Rectal smooth muscle tissue (tissue), 1 donor: ENCODE measurements at regions not wholly inside any gene's neighbourhood (a gene's known extent, or its start where the extent isn't known, plus 50 kb on each side); places are given as distances from the start of the nearest gene placed in this dataset.

Source experiments
- H3K27ac ChIP-seq: one replicate; pipeline ENCODE4 v1.7.0; 2013; ENCODE audit warnings: low read depth, low read length, inconsistent platforms
- H3K27me3 ChIP-seq: one replicate; pipeline ENCODE4 v1.7.0; 2013; ENCODE audit warnings: low read length; ENCODE audit not compliant: control insufficient read depth, insufficient read depth
- H3K36me3 ChIP-seq: one replicate; pipeline ENCODE4 v1.7.0; 2013; ENCODE audit warnings: low read length; ENCODE audit not compliant: control insufficient read depth, insufficient read depth
- H3K4me1 ChIP-seq: one replicate; pipeline ENCODE4 v1.7.0; 2013; ENCODE audit warnings: low read length; ENCODE audit not compliant: control insufficient read depth, insufficient read depth
- H3K4me3 ChIP-seq: one replicate; pipeline ENCODE4 v1.7.0; 2013; ENCODE audit warnings: low read length
- H3K9ac ChIP-seq: one replicate; pipeline ENCODE4 v1.7.0; 2013; ENCODE audit warnings: low read length

DNA sequence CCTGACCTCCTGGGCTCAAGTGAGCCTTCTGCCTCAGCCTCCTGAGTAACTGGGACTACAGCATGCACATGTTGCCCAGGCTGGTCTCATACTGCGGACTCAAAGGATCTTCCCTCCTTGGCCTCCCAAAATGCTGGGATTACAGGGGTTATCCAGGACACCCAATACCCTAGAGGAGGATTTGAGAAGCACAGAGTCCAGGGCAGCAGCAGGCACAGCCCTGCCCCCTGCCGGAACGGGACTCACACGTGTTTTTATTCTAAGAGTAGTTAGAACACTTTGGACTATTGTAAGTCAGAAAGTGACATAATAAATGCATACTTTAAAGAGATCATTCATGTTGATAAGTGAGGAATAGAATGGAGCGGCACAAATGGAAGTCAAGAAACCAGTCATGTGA, 80.2 kb downstream of the C6orf118 start:
- Histone ChIP-seq H3K27me3 (no peaks in the 10 kb centered on the region), H3K36me3 (no peaks in the 10 kb centered on the region), H3K27ac (no peak overlapping the region), H3K9ac (no peak overlapping the region), H3K4me3 (no peak overlapping the region), H3K4me1 (no peaks in the 10 kb centered on the region)

DNA sequence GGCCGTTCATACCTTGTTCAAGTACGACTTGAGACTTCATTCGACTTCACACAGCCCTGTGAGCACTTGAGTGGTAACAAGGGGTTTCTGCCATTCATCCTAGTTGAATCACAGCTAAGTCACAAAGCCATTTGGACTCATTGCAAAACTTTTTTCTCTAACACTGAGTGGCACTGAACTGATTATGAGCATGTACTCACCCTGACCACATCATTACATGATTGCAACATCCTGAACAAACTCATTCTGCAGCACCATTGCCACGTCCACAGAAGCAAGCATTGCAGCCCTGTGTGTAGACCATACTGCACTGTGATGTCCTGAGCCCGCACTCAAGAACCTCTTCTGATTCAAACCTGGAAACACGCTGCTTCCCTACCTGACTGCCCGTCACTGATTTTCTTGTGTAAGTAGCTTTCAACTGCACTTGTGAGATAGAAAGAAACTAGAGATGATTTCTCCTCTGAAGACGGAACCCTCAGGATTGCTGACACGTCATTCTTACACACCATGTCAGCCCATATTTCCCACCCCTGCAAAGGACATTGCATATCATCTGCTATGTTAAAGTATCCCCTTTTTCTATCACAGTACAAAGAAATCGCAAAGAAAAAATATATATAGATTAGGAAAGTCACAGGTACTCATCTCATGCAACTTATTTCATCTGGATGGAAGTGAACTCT, 81.6 kb downstream of the C6orf118 start:
- no peak overlapping the region for H3K27ac ChIP-seq
- no peaks in the 10 kb centered on the region for H3K36me3 ChIP-seq
- H3K4me3 ChIP-seq, result no peak overlapping the region
- no peaks in the 10 kb centered on the region for H3K27me3 ChIP-seq
- no peaks in the 10 kb centered on the region for H3K4me1 ChIP-seq
- no peak overlapping the region for H3K9ac ChIP-seq

DNA sequence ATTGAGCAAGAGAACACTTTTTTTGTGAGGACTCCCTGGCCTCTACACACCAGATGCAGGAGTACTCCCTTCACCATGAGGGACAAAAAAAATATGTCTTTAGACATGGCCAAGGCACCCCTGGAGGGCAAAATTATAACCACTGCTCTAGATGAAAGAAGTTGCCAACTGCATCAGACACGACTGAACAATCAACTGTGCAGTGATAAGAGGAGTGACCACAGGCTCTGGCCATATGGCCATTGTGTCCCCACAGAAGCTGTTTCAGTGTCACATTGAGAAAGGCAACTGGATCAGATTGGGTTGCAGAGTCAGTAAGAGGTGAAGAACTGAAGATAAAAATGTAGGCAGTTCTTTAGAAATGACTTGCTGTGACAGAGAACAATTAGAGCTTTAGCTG, 85.7 kb downstream of the C6orf118 start:
- no peak overlapping the region for H3K27ac ChIP-seq
- no peak overlapping the region for H3K9ac ChIP-seq
- H3K4me3 ChIP-seq, result no peak overlapping the region
- H3K27me3 ChIP-seq, result no peaks in the 10 kb centered on the region
- H3K4me1 ChIP-seq, result no peaks in the 10 kb centered on the region
- no peaks in the 10 kb centered on the region for H3K36me3 ChIP-seq

DNA sequence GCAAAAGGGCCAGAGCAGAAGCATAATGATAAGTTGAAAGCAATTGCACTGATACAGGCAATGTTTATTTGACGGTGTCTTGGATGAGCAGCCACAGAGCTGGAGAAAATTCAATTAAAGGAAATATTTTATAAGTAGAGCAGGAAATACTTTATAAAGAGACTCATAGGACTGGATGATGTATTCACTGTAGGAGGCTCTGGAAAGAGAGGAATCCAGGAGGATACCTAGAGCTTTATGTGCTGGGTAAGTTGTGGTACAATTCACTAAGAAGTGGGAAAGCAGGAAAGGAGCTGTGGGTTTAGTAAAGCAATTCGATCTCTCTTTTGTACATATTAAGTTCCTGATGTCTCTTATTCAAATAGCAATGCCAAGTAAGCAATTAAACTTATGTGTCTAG, 86.3 kb downstream of the C6orf118 start:
- H3K9ac ChIP-seq, result no peak overlapping the region
- H3K4me3 ChIP-seq, result no peak overlapping the region
- H3K27me3 ChIP-seq, result no peaks in the 10 kb centered on the region
- no peaks in the 10 kb centered on the region for H3K36me3 ChIP-seq
- H3K27ac ChIP-seq, result no peak overlapping the region
- H3K4me1 ChIP-seq, result no peaks in the 10 kb centered on the region

GRCh38 chr6:165222315-165223025, 86.9 kb downstream of the C6orf118 start:
- Histone ChIP-seq H3K4me3 (no peak overlapping the region), H3K27ac (no peak overlapping the region), H3K36me3 (no peaks in the 10 kb centered on the region), H3K9ac (no peak overlapping the region), H3K4me1 (no peaks in the 10 kb centered on the region), H3K27me3 (no peaks in the 10 kb centered on the region)

DNA sequence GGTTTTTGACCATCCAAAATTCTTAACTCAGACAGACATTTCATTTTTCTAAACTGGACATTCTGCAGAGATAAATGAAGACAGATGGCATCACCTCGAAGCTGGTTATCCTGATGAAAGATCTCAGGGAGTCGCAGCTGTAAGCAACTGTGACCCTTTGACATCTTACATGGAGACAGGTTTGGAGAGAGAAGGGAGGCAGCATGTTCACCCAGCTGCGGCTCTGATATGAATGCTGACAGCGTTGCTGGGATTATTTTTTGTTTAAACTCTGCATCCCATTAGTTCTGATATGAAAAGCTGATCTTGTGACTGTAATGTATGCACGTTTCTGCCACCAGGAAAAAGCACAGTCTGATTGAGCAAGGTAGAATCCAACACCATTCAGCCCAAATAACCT, 89.4 kb downstream of the C6orf118 start:
- Histone ChIP-seq H3K9ac (no peak overlapping the region), H3K27me3 (no peaks in the 10 kb centered on the region), H3K27ac (no peak overlapping the region), H3K36me3 (no peaks in the 10 kb centered on the region), H3K4me1 (no peaks in the 10 kb centered on the region), H3K4me3 (no peak overlapping the region)

GRCh38 chr6:165219629-165220028, 89.8 kb downstream of the C6orf118 start:
- Histone ChIP-seq H3K4me3 (no peak overlapping the region), H3K27me3 (no peaks in the 10 kb centered on the region), H3K27ac (no peak overlapping the region), H3K9ac (no peak overlapping the region), H3K36me3 (no peaks in the 10 kb centered on the region), H3K4me1 (no peaks in the 10 kb centered on the region)

GRCh38 chr6:165218829-165219228, 90.6 kb downstream of the C6orf118 start:
- no peak overlapping the region for H3K27ac ChIP-seq
- H3K4me3 ChIP-seq, result no peak overlapping the region
- H3K9ac ChIP-seq, result no peak overlapping the region
- no peaks in the 10 kb centered on the region for H3K4me1 ChIP-seq
- no peaks in the 10 kb centered on the region for H3K27me3 ChIP-seq
- H3K36me3 ChIP-seq, result no peaks in the 10 kb centered on the region

DNA sequence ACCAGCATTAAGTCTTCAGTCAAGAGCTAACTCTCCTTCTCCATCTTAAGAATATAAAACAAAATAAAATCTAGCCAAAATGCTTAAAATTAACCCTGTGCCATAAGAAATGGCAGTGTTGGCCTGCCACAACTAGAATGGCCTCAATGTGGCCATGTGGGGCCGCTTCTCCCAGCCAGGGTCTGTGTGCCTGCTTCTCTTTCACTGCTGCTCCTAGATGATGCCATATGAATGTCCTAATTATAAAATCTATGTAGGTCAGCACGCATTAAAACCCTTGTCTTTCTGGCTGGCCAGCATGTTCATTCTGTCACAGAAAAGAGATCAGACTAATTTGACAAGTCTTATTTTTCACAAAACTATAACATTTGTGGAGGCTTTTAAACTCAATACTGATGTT, 102.6 kb downstream of the C6orf118 start:
- H3K27me3 ChIP-seq, result no peaks in the 10 kb centered on the region

DNA sequence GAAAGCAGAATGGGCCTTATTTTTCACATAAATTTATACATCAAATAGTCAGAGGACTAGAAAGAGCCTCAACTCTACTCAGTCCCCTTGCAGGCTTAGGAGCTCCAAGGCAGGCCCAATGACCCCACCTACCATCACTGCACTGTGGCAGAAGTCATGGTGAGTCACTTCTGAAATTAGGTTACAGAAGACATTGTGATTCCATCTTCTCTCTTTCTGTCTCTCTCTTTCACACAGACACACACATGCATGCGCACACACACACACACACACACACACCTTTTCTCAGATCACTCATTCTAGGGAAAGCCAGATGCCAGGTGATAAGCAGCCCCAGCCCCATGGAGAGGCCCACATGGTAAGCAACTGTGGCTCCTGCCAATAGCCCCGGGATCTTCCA, 103.8 kb downstream of the C6orf118 start:
- no peak overlapping the region for H3K9ac ChIP-seq
- no peak overlapping the region for H3K27ac ChIP-seq
- H3K4me3 ChIP-seq, result no peak overlapping the region
- no peaks in the 10 kb centered on the region for H3K36me3 ChIP-seq
- H3K4me1 ChIP-seq, result no peaks in the 10 kb centered on the region
- no peaks in the 10 kb centered on the region for H3K27me3 ChIP-seq

More for the DNA sequence above, 102.6 kb downstream of the C6orf118 start:
- no peak overlapping the region for H3K27ac ChIP-seq
- no peaks in the 10 kb centered on the region for H3K4me1 ChIP-seq
- no peak overlapping the region for H3K9ac ChIP-seq
- H3K4me3 ChIP-seq, result no peak overlapping the region
- H3K36me3 ChIP-seq, result no peaks in the 10 kb centered on the region

DNA sequence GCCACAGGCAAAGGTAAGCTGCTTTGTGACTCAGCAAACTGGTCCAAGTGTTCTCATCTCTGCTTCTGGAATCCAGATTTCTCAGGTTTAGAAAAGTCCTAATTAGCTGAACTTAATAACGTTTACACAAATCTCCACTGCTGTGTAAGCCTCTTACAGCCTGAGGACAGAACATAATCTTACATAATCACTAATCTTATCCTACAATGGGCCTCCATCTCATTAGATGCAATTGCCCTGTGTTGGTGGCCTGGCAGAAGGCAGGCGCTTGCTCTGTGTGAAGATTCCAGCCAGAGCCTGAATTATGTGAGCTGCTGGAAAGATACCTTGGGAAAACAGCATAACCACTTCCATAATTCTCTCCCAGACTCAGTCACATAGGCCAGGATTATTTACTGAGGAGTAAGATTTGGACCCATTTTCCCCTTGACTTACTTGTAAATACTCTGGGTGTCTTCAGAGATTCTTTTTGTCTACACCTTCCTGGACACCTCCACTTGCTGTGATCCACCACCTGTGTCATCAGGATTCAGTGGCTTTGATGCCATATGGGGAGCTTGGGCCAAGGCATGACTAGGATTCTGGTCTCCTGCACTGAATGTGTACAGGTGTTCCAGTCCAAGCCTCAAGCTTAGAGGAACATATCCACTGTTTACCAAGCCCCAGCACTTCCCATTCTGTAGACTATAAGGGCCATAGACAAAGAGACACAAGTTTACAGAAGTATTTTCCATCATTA, 104.4 kb downstream of the C6orf118 start:
- no peaks in the 10 kb centered on the region for H3K27me3 ChIP-seq
- H3K4me1 ChIP-seq, result no peaks in the 10 kb centered on the region
- no peak overlapping the region for H3K9ac ChIP-seq
- H3K36me3 ChIP-seq, result no peaks in the 10 kb centered on the region
- no peak overlapping the region for H3K4me3 ChIP-seq
- H3K27ac ChIP-seq, result no peak overlapping the region

- H3K4me1 ChIP-seq, result no peaks in the 10 kb centered on the region
- H3K9ac ChIP-seq, result no peak overlapping the region
These were observed 109.2 kb downstream of the C6orf118 start for GRCh38 chr6:165200178-165200577.

More at GRCh38 chr6:165200178-165200577, 109.2 kb downstream of the C6orf118 start:
- H3K27me3 ChIP-seq, result no peaks in the 10 kb centered on the region
- no peak overlapping the region for H3K27ac ChIP-seq
- no peak overlapping the region for H3K4me3 ChIP-seq
- no peaks in the 10 kb centered on the region for H3K36me3 ChIP-seq
